B cell (primary cell): ENCODE measurements at regions not wholly inside any gene's neighbourhood (a gene's known extent, or its start where the extent isn't known, plus 50 kb on each side); places are given as distances from the start of the nearest gene placed in this dataset.

Experiments
- EZH2 ChIP-seq: IDR thresholded peaks from 2 replicates; pipeline ENCODE4 v1.6.1; 2012; ENCODE audit warnings: borderline replicate concordance, low read depth, mild to moderate bottlenecking, moderate library complexity, low read length; ENCODE audit not compliant: insufficient read depth, poor library complexity, severe bottlenecking
- TF ChIP-seq, protein P1 (sequence below): fragments of 200-600 bp; IDR thresholded peaks from one replicate; pipeline ENCODE4 v1.8.0; 2022; ENCODE audit warnings: antibody characterized with exemption, mild to moderate bottlenecking

DNA sequence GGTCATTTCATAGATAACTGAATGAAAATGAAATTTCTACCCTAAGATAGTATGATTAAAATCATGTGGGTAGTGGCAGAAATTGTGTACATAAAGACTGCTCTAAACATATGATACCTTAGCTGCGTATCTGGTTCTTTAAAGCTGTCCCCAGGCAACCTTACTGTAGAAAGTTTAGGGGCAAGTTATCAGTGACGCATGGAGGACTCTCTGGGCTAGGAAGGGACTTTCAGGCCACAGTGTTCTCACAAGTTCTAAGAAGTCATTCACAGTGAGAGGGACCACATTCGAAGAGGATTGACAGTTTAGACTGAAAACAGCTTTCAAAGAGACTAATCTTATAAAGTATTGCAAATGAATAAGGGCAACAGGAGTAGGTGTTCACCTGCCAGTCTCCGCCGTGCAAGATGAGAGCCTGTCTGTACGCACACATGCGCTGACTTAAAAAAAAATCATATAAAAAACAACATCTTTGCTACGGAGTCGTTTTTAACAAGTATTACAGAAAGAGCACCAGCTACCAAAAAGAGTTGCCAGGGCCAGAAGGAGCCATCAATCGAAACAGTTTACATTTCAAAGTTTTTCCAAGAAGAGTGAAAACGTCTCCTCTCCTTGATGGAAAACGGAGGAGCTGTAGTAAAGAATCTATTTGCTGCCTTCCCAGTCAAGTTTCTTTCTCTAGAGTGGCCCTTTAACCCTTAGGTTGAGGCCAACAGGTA, 146.3 kb downstream of the CETN3 start:
- TF ChIP-seq, protein P1, sequence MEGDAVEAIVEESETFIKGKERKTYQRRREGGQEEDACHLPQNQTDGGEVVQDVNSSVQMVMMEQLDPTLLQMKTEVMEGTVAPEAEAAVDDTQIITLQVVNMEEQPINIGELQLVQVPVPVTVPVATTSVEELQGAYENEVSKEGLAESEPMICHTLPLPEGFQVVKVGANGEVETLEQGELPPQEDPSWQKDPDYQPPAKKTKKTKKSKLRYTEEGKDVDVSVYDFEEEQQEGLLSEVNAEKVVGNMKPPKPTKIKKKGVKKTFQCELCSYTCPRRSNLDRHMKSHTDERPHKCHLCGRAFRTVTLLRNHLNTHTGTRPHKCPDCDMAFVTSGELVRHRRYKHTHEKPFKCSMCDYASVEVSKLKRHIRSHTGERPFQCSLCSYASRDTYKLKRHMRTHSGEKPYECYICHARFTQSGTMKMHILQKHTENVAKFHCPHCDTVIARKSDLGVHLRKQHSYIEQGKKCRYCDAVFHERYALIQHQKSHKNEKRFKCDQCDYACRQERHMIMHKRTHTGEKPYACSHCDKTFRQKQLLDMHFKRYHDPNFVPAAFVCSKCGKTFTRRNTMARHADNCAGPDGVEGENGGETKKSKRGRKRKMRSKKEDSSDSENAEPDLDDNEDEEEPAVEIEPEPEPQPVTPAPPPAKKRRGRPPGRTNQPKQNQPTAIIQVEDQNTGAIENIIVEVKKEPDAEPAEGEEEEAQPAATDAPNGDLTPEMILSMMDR, result no peak
- no peak for TF ChIP-seq EZH2
